HepG2 (cell line): ENCODE measurements at regions not wholly inside any gene's neighbourhood (a gene's known extent, or its start where the extent isn't known, plus 50 kb on each side); places are given as distances from the start of the nearest gene placed in this dataset.

Experiments used
- ATAC-seq: fragments of 200-7000 bp; cut with Tn5 transposase; 3 replicates; pipeline ENCODE4 v1.9.1; 2020; ENCODE audit warnings: mild to moderate bottlenecking, moderate library complexity
- BruUV-seq: library from RNA; stranded (reverse); fragments of 400-500 nt; replicated peaks from 2 replicates; lab custom pipeline; 2021; lab: Mats Ljungman, UMichigan
- CTCF ChIA-PET: fragments of 300-600 bp; formaldehyde crosslinking; extraction: SDS; loops from one replicate; lab custom pipeline; 2021; ENCODE audit warnings: low total read pairs, inconsistent platforms, low intra/inter-chr PET ratio; lab: Yijun Ruan, JAX
- POLR2A ChIA-PET: fragments of 350-600 bp; sonication (Branson Sonifier 250); formaldehyde crosslinking; loops from one replicate; lab custom pipeline; 2020; ENCODE audit warnings: antibody characterized with exemption, inconsistent platforms; lab: Yijun Ruan, JAX
- DNase-seq: peaks from one replicate; pipeline ENCODE4 v3.0.0-alpha.2; 2015; ENCODE audit warnings: low spot score
- FAIRE-seq: peaks from 3 replicates; lab custom pipeline; 2011; peaks lifted over from hg19 to GRCh38; lab: Jason Lieb, UNC
- H2AFZ ChIP-seq: one replicate; pipeline ENCODE4 v1.6.1; 2011; ENCODE audit warnings: low read length, inconsistent platforms
- H3K27ac ChIP-seq: fragments of 300-600 bp; 3 replicates; pipeline ENCODE4 v1.8.0; 2011; ENCODE audit warnings: mixed run types, mild to moderate bottlenecking, mixed read lengths, low read length, inconsistent platforms; ENCODE audit not compliant: insufficient read depth; ENCODE audit errors: extremely low read length
- H3K27me3 ChIP-seq, 2 experiments: fragments of 200-600 bp in 1 of 2; 2 replicates in 1 of 2; 3 replicates in 1 of 2; pipeline versions ENCODE4 v1.6.0 to v1.8.0; 2011; ENCODE audit warnings: low read length in 2 of 2, mild to moderate bottlenecking in 2 of 2, moderate library complexity in 2 of 2, inconsistent platforms in 1 of 2; ENCODE audit not compliant: insufficient read depth in 2 of 2, control insufficient read depth in 1 of 2
- H3K36me3 ChIP-seq, 2 experiments: fragments of 200-600 bp in 1 of 2; replicated peaks in 1 of 2; 2 replicates in 1 of 2; 3 replicates in 1 of 2; pipeline versions ENCODE4 v1.5.1 to v1.8.0; 2011; ENCODE audit warnings: low read length in 2 of 2, inconsistent platforms in 1 of 2; ENCODE audit not compliant: insufficient read depth in 2 of 2, control insufficient read depth in 1 of 2
- H3K4me1 ChIP-seq: 2 replicates; pipeline ENCODE4 v1.5.1; 2012; ENCODE audit warnings: low read length, inconsistent platforms; ENCODE audit not compliant: insufficient read depth
- H3K4me2 ChIP-seq: 2 replicates; pipeline ENCODE4 v1.6.0; 2011; ENCODE audit warnings: low read depth, low read length, inconsistent platforms
- H3K4me3 ChIP-seq, 3 experiments: fragments of 200-600 bp in 1 of 3; sonication (generic), shearing (Covaris generic) in 1 of 3; replicated peaks in 1 of 3; 2 replicates each; pipeline ENCODE4 v1.5.1; 2011 to 2016; ENCODE audit warnings: low read length in 3 of 3, inconsistent platforms in 2 of 3, low read depth in 2 of 3, mild to moderate bottlenecking in 2 of 3, control low read depth in 1 of 3, mixed read lengths in 1 of 3; ENCODE audit not compliant: insufficient read depth in 1 of 3
- H3K79me2 ChIP-seq: one replicate; pipeline ENCODE4 v1.6.1; 2011; ENCODE audit warnings: low read length, inconsistent platforms; ENCODE audit not compliant: insufficient read depth
- H3K9ac ChIP-seq: 2 replicates; pipeline ENCODE4 v1.6.0; 2011; ENCODE audit warnings: mild to moderate bottlenecking, low read depth, low read length, inconsistent platforms; ENCODE audit not compliant: insufficient read depth
- H3K9me3 ChIP-seq: 2 replicates; pipeline ENCODE4 v1.5.1; 2012; ENCODE audit warnings: mild to moderate bottlenecking, low read length
- H4K20me1 ChIP-seq: 2 replicates; pipeline ENCODE4 v1.6.0; 2011; ENCODE audit warnings: inconsistent platforms, mild to moderate bottlenecking, low read length, moderate library complexity; ENCODE audit not compliant: insufficient read depth
- EEA1 ChIP-seq: sonication (generic); formaldehyde crosslinking; IDR thresholded peaks from 2 replicates; pipeline ENCODE4 v1.5.1; 2020; ENCODE audit warnings: mild to moderate bottlenecking, missing genetic modification reagents, borderline replicate concordance
- KLF16 ChIP-seq, 2 experiments: sonication (generic) in 1 of 2; formaldehyde crosslinking in 1 of 2; IDR thresholded peaks; 2 replicates each; pipeline versions ENCODE4 v1.6.1 to v1.8.0; 2016 to 2023; ENCODE audit warnings: missing genetic modification reagents in 2 of 2, missing compliant biosample characterization in 1 of 2
- SKIL ChIP-seq: sonication (generic); formaldehyde crosslinking; IDR thresholded peaks from 2 replicates; pipeline ENCODE4 v1.8.0; 2022; ENCODE audit warnings: missing genetic modification reagents, mild to moderate bottlenecking, moderate library complexity, borderline replicate concordance
- SNAI1 ChIP-seq: sonication (generic); formaldehyde crosslinking; IDR thresholded peaks from 2 replicates; pipeline ENCODE4 v1.5.0; 2020; ENCODE audit warnings: mild to moderate bottlenecking, missing genetic modification reagents, borderline replicate concordance
- SP4 ChIP-seq: sonication (generic); formaldehyde crosslinking; IDR thresholded peaks from 2 replicates; pipeline ENCODE4 v1.8.1; 2023; ENCODE audit warnings: mild to moderate bottlenecking, missing genetic modification reagents
- ZFX ChIP-seq: sonication (generic); formaldehyde crosslinking; IDR thresholded peaks from 2 replicates; pipeline ENCODE4 v1.4.0; 2020; ENCODE audit warnings: mild to moderate bottlenecking, low read depth, missing genetic modification reagents, moderate library complexity
- ZNF605 ChIP-seq: sonication (generic); formaldehyde crosslinking; IDR thresholded peaks from 2 replicates; pipeline ENCODE4 v1.8.0; 2022; ENCODE audit warnings: mild to moderate bottlenecking, missing genetic modification reagents
- ZNF687 ChIP-seq: sonication (generic); formaldehyde crosslinking; IDR thresholded peaks from 2 replicates; pipeline ENCODE4 v1.5.1; 2020; ENCODE audit warnings: mild to moderate bottlenecking, missing genetic modification reagents, moderate library complexity
- ZSCAN9 ChIP-seq: IDR thresholded peaks from 2 replicates; pipeline ENCODE4 v1.6.1; 2016; ENCODE audit warnings: borderline replicate concordance
- WGBS: methylation state at CpG from one replicate; pipeline ENCODE4 v1.1.6; 2017; ENCODE audit warnings: low lambda C conversion rate; 5-methylcytosine and 5-hydroxymethylcytosine counted together
- in situ Hi-C: cut with HindIII; loops from 2 replicates; pipeline ENCODE4 v1.10.0; 2017; ENCODE audit warnings: low pct_unique_long_range_greater_than_20kb; ENCODE audit not compliant: extremely low pct_ligation_motif_present
- intact Hi-C: fragments of 100-400 bp; cut with micrococcal nuclease; formaldehyde crosslinking; loops from one replicate; pipeline ENCODE4 v1.10.0; 2022; ENCODE audit not compliant: unreplicated experiment
- TF ChIP-seq, protein P1 (sequence below): sonication (generic); formaldehyde crosslinking; IDR thresholded peaks from 2 replicates; pipeline ENCODE4 v1.5.0; 2020; ENCODE audit warnings: missing genetic modification reagents
- TF ChIP-seq, protein P2 (sequence below): sonication (generic); formaldehyde crosslinking; IDR thresholded peaks from 2 replicates; pipeline ENCODE4 v1.4.0; 2020; ENCODE audit warnings: missing genetic modification reagents, borderline replicate concordance
- TF ChIP-seq, protein P3 (sequence below): sonication (generic); formaldehyde crosslinking; IDR thresholded peaks from 2 replicates; pipeline ENCODE4 v1.5.0; 2020; ENCODE audit warnings: missing genetic modification reagents

- no peak for ATAC-seq
- Histone ChIP-seq H3K79me2 (no peaks in the 10 kb centered on the region), H3K27ac (peak overlapping the region; percentile 45), H2AFZ (no peak overlapping the region), H3K4me1 (peaks cover 68% of the 10 kb centered on the region), H3K4me3 (no peak overlapping the region), H4K20me1 (no peaks in the 10 kb centered on the region), H3K36me3 (no peaks in the 10 kb centered on the region), H3K9ac (no peak overlapping the region), H3K4me2 (no peak overlapping the region), H3K27me3 (no peaks in the 10 kb centered on the region), H3K9me3 (no peaks in the 10 kb centered on the region)
- no peak for FAIRE-seq
- DNase-seq: no peak
- intact Hi-C loops: no loop called here
- ChIA-PET CTCF (no interaction called here), POLR2A (interaction anchor here (1.0 kb wide), 1 partner anchor 9 kb away, joined by 3 read pairs; no protein-coding TSS in a partner anchor)
- WGBS: 99% methylated on average over 13 of the region's 13 CpGs
- in situ Hi-C loops: no loop called here
- BruUV-seq: no TSS peak
- TF ChIP-seq, protein P1, sequence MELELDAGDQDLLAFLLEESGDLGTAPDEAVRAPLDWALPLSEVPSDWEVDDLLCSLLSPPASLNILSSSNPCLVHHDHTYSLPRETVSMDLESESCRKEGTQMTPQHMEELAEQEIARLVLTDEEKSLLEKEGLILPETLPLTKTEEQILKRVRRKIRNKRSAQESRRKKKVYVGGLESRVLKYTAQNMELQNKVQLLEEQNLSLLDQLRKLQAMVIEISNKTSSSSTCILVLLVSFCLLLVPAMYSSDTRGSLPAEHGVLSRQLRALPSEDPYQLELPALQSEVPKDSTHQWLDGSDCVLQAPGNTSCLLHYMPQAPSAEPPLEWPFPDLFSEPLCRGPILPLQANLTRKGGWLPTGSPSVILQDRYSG: no peak
- TF ChIP-seq KLF16 (CRISPR knock-in tag; IDR thresholded peaks at IDR 0.05) (no peak), SNAI1 (CRISPR knock-in tag) (0 out of 2 replicates have a peak, but pooled peaks have one; percentile 36), ZSCAN9 (CRISPR knock-in tag) (0 out of 2 replicates have a peak, but pooled peaks have one; percentile 17), SP4 (CRISPR knock-in tag) (no peak), ZNF687 (CRISPR knock-in tag) (peak; percentile 53; the same call in 1 of the 2 replicates), ZNF605 (CRISPR knock-in tag) (no peak), SKIL (CRISPR knock-in tag) (no peak), EEA1 (no peak), ZFX (CRISPR knock-in tag) (0 out of 2 replicates have a peak, but pooled peaks have one; percentile 5)
- TF ChIP-seq, protein P2, sequence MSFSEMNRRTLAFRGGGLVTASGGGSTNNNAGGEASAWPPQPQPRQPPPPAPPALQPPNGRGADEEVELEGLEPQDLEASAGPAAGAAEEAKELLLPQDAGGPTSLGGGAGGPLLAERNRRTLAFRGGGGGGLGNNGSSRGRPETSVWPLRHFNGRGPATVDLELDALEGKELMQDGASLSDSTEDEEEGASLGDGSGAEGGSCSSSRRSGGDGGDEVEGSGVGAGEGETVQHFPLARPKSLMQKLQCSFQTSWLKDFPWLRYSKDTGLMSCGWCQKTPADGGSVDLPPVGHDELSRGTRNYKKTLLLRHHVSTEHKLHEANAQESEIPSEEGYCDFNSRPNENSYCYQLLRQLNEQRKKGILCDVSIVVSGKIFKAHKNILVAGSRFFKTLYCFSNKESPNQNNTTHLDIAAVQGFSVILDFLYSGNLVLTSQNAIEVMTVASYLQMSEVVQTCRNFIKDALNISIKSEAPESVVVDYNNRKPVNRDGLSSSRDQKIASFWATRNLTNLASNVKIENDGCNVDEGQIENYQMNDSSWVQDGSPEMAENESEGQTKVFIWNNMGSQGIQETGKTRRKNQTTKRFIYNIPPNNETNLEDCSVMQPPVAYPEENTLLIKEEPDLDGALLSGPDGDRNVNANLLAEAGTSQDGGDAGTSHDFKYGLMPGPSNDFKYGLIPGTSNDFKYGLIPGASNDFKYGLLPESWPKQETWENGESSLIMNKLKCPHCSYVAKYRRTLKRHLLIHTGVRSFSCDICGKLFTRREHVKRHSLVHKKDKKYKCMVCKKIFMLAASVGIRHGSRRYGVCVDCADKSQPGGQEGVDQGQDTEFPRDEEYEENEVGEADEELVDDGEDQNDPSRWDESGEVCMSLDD (CRISPR knock-in tag): no peak
- TF ChIP-seq, protein P3, sequence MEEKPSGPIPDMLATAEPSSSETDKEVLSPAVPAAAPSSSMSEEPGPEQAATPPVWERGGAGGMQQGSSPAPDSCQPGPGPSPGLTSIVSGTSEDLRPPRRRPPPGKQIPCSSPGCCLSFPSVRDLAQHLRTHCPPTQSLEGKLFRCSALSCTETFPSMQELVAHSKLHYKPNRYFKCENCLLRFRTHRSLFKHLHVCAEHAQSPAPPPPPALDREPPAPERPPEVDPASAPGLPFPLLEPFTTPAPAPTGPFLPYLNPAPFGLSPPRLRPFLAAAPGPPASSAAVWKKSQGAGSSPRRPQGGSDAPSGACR (CRISPR knock-in tag): 0 out of 2 replicates have a peak, but pooled peaks have one; percentile 24
Observed at GRCh38 chr2:8134985-8135682, 546.7 kb upstream of the ID2 start.
